Chondrocyte (in vitro differentiated cells): ENCODE measurements at regions not wholly inside any gene's neighbourhood (a gene's known extent, or its start where the extent isn't known, plus 50 kb on each side); places are given as distances from the start of the nearest gene placed in this dataset.

Experiments used
- DNase-seq: peaks from one replicate; pipeline ENCODE4 v3.0.0; 2021; ENCODE audit warnings: mixed read lengths, low spot score
- H3K27ac Mint-ChIP-seq: one replicate; pipeline ENCODE4 v1.8.0; 2021; ENCODE audit warnings: mild to moderate bottlenecking, moderate library complexity, mixed read lengths; ENCODE audit not compliant: unreplicated experiment
- H3K27me3 Mint-ChIP-seq: 2 replicates; pipeline ENCODE4 v1.8.0; 2021; ENCODE audit warnings: low read depth, mixed read lengths
- H3K36me3 Mint-ChIP-seq: 2 replicates; pipeline ENCODE4 v1.8.0; 2021; ENCODE audit warnings: low read depth, mixed read lengths
- H3K4me1 Mint-ChIP-seq: 2 replicates; pipeline ENCODE4 v1.8.0; 2021; ENCODE audit warnings: low read depth, mild to moderate bottlenecking, mixed read lengths
- H3K4me3 Mint-ChIP-seq: one replicate; pipeline ENCODE4 v1.8.0; 2021; ENCODE audit warnings: mild to moderate bottlenecking, moderate library complexity, mixed read lengths; ENCODE audit not compliant: unreplicated experiment
- H3K9me3 Mint-ChIP-seq: 2 replicates; pipeline ENCODE4 v1.8.0; 2021; ENCODE audit warnings: low read depth, mixed read lengths
- TF ChIP-seq, protein P1 (sequence below): fragments of 200-600 bp; sonication (generic); IDR thresholded peaks from 2 replicates; pipeline ENCODE4 v1.5.0; 2021; ENCODE audit warnings: antibody characterized with exemption, mild to moderate bottlenecking, moderate library complexity

DNA sequence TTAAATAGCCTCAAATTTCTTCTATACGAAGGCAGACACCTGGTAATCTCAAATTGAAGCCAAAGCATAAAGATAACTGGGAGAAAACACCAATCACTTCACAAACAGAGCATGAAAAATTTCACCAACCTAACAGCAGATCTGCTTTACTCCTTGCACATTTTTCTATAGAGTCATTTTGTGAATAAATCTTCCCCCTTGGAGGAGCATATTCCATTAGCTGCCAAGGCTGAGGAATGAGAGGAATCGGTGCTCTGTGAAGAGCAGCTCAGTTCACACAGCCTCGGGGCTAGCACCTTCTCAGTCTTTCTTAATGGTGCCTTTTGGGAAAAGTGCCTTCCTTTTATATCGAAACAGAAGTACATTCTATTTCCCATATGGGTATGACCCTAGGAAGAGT lies 1313.7 kb upstream of the NRXN1 start:
- TF ChIP-seq, protein P1, sequence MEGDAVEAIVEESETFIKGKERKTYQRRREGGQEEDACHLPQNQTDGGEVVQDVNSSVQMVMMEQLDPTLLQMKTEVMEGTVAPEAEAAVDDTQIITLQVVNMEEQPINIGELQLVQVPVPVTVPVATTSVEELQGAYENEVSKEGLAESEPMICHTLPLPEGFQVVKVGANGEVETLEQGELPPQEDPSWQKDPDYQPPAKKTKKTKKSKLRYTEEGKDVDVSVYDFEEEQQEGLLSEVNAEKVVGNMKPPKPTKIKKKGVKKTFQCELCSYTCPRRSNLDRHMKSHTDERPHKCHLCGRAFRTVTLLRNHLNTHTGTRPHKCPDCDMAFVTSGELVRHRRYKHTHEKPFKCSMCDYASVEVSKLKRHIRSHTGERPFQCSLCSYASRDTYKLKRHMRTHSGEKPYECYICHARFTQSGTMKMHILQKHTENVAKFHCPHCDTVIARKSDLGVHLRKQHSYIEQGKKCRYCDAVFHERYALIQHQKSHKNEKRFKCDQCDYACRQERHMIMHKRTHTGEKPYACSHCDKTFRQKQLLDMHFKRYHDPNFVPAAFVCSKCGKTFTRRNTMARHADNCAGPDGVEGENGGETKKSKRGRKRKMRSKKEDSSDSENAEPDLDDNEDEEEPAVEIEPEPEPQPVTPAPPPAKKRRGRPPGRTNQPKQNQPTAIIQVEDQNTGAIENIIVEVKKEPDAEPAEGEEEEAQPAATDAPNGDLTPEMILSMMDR, result no peak
- Mint-ChIP-seq H3K4me1 (no peaks in the 10 kb centered on the region), H3K27me3 (peaks cover 2% of the 10 kb centered on the region), H3K4me3 (no peak overlapping the region), H3K9me3 (peaks cover 3% of the 10 kb centered on the region), H3K36me3 (no peaks in the 10 kb centered on the region), H3K27ac (no peak overlapping the region)
- DNase-seq, result no peak

DNA sequence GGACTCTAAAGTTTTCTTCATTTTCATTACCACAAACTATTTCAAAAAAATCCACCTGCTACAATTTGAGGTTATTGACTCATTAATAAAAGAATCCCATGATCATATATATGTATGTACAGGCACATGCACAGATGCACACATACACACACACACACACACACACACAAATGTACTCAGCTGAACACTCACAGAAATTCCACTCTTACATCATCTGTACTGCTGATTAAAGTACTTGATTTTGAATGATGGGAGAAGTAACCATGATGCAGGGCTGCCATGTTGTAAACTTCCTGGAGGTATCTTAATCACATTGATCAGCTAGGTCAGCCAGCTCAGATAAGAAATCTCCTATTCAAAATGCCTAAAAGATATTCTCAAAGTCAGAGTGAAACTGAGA lies 1313.2 kb upstream of the NRXN1 start:
- no peak for DNase-seq
- H3K9me3 Mint-ChIP-seq, result peaks cover 3% of the 10 kb centered on the region
- H3K4me3 Mint-ChIP-seq, result no peak overlapping the region
- TF ChIP-seq, protein P1, result no peak
- H3K36me3 Mint-ChIP-seq, result no peaks in the 10 kb centered on the region
- peaks cover 2% of the 10 kb centered on the region for H3K27me3 Mint-ChIP-seq
- H3K4me1 Mint-ChIP-seq, result no peaks in the 10 kb centered on the region
- H3K27ac Mint-ChIP-seq, result no peak overlapping the region

DNA sequence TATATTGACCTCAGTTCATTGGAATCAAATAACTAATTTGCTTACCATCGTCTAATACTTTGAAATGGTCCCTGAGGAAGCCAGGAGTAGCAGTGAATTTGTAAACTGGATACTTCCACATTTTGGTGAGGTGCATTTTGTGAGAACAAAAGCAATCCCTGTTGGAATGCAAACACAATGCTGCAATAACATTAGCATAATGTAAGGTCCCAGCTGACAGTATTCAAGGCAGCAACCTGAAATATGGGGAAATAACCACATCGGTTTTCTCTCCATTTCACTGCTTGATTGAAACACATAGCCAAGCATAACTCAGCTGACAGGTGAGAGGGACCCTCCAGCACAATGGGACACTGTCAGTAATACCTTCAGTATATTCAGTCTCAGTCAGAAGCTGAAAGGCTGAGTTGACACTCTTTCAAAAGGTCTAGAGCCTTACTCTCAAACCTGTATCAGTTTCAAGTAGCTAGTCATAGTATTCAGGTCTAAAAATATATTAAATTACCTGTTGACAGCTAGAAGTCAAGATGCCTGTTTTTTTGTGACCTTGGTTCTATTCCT lies 1311.9 kb upstream of the NRXN1 start:
- no peak overlapping the region for H3K27ac Mint-ChIP-seq
- no peaks in the 10 kb centered on the region for H3K4me1 Mint-ChIP-seq
- H3K9me3 Mint-ChIP-seq, result no peaks in the 10 kb centered on the region

DNA sequence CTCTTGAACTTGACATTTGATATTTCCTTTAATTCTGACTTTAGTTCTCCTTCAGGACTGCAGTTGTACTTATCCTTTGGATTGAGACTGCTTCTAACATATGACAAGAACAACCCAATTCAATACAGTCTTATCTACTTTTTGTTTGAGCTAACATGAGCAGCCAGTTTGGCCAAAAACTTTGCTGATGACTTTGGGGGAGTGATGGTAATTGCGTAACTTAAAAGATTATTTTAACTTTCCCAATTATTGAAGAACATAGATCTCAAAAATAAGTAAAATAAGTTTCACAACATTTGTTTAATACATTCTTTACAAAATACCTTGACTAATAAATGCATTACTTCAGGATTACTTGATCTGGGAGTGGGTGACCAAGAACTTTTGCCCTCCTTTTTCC lies 1311.1 kb upstream of the NRXN1 start:
- Mint-ChIP-seq H3K4me1 (no peaks in the 10 kb centered on the region), H3K27me3 (no peaks in the 10 kb centered on the region), H3K4me3 (no peak overlapping the region), H3K36me3 (no peaks in the 10 kb centered on the region), H3K9me3 (no peaks in the 10 kb centered on the region), H3K27ac (no peak overlapping the region)
- DNase-seq, result no peak
- TF ChIP-seq, protein P1, result no peak

More for the DNA sequence above, 1311.9 kb upstream of the NRXN1 start:
- Mint-ChIP-seq H3K27me3 (no peaks in the 10 kb centered on the region), H3K36me3 (no peaks in the 10 kb centered on the region), H3K4me3 (no peak overlapping the region)
- TF ChIP-seq, protein P1, result no peak
- DNase-seq, result no peak

DNA sequence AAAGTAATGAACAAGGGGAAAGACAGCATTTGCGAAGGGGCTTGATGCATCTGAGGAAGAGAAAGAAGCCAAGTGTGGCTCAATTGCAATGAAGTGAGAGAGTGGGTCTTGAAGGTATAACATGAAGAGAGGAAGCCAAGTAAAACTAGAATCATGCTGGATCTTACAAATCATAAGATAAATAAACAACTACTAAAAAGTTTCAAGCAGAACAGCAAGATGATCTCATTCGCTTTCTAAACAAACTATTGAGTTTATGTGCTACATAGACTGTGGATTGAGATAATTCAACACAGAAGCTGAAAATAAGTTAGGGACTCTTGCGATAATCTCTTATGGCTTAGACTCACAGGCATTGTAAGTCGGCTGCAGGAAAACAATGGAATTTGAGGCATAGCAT lies 1310.5 kb upstream of the NRXN1 start:
- Mint-ChIP-seq H3K4me3 (no peak overlapping the region), H3K36me3 (no peaks in the 10 kb centered on the region), H3K27ac (no peak overlapping the region), H3K27me3 (no peaks in the 10 kb centered on the region), H3K4me1 (no peaks in the 10 kb centered on the region), H3K9me3 (no peaks in the 10 kb centered on the region)
- TF ChIP-seq, protein P1, result no peak
- no peak for DNase-seq
